ENCODE measurements at regions not wholly inside any gene's neighbourhood (a gene's known extent, or its start where the extent isn't known, plus 50 kb on each side); places are given as distances from the start of the nearest gene placed in this dataset.

- Histone ChIP-seq H3K79me2 (ENCODE audit: control insufficient read depth, insufficient read depth, low read length) (no peaks in the 10 kb centered on the region), H3K9me1 (ENCODE audit: control insufficient read depth, insufficient read depth, low read length) (no peaks in the 10 kb centered on the region), H3K9me3 (replicated peaks; ENCODE audit: control insufficient read depth, insufficient read depth, low read depth, low read length) (no peaks in the 10 kb centered on the region), H3K27ac (ENCODE audit: extremely low read depth, low read depth, low read length) (no peak overlapping the region), H3K4me2 (ENCODE audit: insufficient read depth, low read length) (no peak overlapping the region), H3K27me3 (ENCODE audit: control insufficient read depth in 2 of 2, insufficient read depth in 2 of 2, low read length in 2 of 2) (no peaks in the 10 kb centered on the region), H3K4me1 (replicated peaks in 1 of 2; ENCODE audit: control insufficient read depth in 2 of 2, insufficient read depth in 2 of 2, low read length in 2 of 2) (no peaks in the 10 kb centered on the region), H2AFZ (ENCODE audit: low read depth, low read length) (no peak overlapping the region), H3K9ac (ENCODE audit: insufficient read depth in 1 of 2, low read depth in 2 of 2, low read length in 2 of 2) (no peak overlapping the region), H4K20me1 (replicated peaks; ENCODE audit: control insufficient read depth, insufficient read depth, low read length) (no peaks in the 10 kb centered on the region), H3K36me3 (ENCODE audit: control insufficient read depth, insufficient read depth, low read length) (no peaks in the 10 kb centered on the region), H3K4me3 (no peak overlapping the region)
- in situ Hi-C loops (cut with MboI) (no loop called here), intact Hi-C loops (cut with micrococcal nuclease) (no loop called here)
- ChIA-PET POLR2A (interaction anchor here (0.6 to 0.7 kb wide), 2 partner anchors 79 to 220 kb away, joined by 3 to 4 read pairs; no protein-coding TSS in a partner anchor), CTCF (ENCODE audit: low intra/inter-chr PET ratio) (no interaction called here)
- ATAC-seq (no peak), DNase-seq (ENCODE audit: extremely low read depth in 1 of 4, low spot score in 3 of 4) (no peak), FAIRE-seq (no peak)
- no peak for TF ChIP-seq SNIP1 (IDR thresholded peaks at IDR 0.05; ENCODE audit: low read depth)
- no peak for TF ChIP-seq ARID3A (IDR thresholded peaks at IDR 0.05; ENCODE audit: borderline replicate concordance, low read depth, low read length)
- no TSS peak for BruUV-seq (replicated peaks)
Observed at GRCh38 chr13:39154041-39154440, 115.8 kb downstream of the NHLRC3 start.

- no TSS peak for BruUV-seq (replicated peaks)
- ChIA-PET POLR2A (interaction anchor here (1.1 kb wide), 1 partner anchor 16 kb away, joined by 3 read pairs; no protein-coding TSS in a partner anchor), CTCF (ENCODE audit: low intra/inter-chr PET ratio) (no interaction called here)
- Histone ChIP-seq H3K4me3 (no peak overlapping the region), H2AFZ (ENCODE audit: low read depth, low read length) (no peak overlapping the region), H4K20me1 (replicated peaks; ENCODE audit: control insufficient read depth, insufficient read depth, low read length) (no peaks in the 10 kb centered on the region), H3K9ac (ENCODE audit: insufficient read depth in 1 of 2, low read depth in 2 of 2, low read length in 2 of 2) (no peak overlapping the region), H3K27me3 (ENCODE audit: control insufficient read depth in 2 of 2, insufficient read depth in 2 of 2, low read length in 2 of 2) (no peaks in the 10 kb centered on the region), H3K27ac (ENCODE audit: extremely low read depth, low read depth, low read length) (no peak overlapping the region), H3K36me3 (ENCODE audit: control insufficient read depth, insufficient read depth, low read length) (no peaks in the 10 kb centered on the region), H3K9me3 (replicated peaks; ENCODE audit: control insufficient read depth, insufficient read depth, low read depth, low read length) (no peaks in the 10 kb centered on the region), H3K9me1 (ENCODE audit: control insufficient read depth, insufficient read depth, low read length) (no peaks in the 10 kb centered on the region), H3K4me2 (ENCODE audit: insufficient read depth, low read length) (no peak overlapping the region), H3K4me1 (replicated peaks in 1 of 2; ENCODE audit: control insufficient read depth in 2 of 2, insufficient read depth in 2 of 2, low read length in 2 of 2) (no peaks in the 10 kb centered on the region), H3K79me2 (ENCODE audit: control insufficient read depth, insufficient read depth, low read length) (no peaks in the 10 kb centered on the region)
- in situ Hi-C loops (cut with MboI): no loop called here
- DNase-seq (ENCODE audit: extremely low read depth in 1 of 4, low spot score in 3 of 4): no peak
- no peak for FAIRE-seq
- intact Hi-C loops (cut with micrococcal nuclease): no loop called here
- 0% methylated on average over 4 of the region's 4 CpGs for WGBS (ENCODE audit: insufficient coverage, low coverage, missing lambda C conversion rate)
- no peak for ATAC-seq
- TF ChIP-seq IFI16 (CRISPR knock-in tag; IDR thresholded peaks at IDR 0.05) (no peak), CBX3 (IDR thresholded peaks at IDR 0.05; ENCODE audit: borderline replicate concordance in 1 of 2, low read length in 2 of 2) (no peak), SPI1 (IDR thresholded peaks at IDR 0.05; ENCODE audit: borderline replicate concordance, low read depth, low read length) (no peak), RHOXF2B (CRISPR knock-in tag; conservative IDR thresholded peaks at IDR 0.05) (no peak), SAFB (IDR thresholded peaks at IDR 0.05; ENCODE audit: borderline replicate concordance, low read depth, low read length) (no peak), BRCA1 (IDR thresholded peaks at IDR 0.05) (no peak), BRCA1 (CRISPR knock-in tag; IDR thresholded peaks at IDR 0.05) (no peak), ZNF609 (CRISPR knock-in tag; IDR thresholded peaks at IDR 0.05; ENCODE audit: borderline replicate concordance) (no peak), XRCC5 (IDR thresholded peaks at IDR 0.05; ENCODE audit: low read depth, low read length) (no peak), ZBED1 (IDR thresholded peaks at IDR 0.05) (no peak)
Observed at GRCh38 chr13:39159393-39159792, 121.1 kb downstream of the NHLRC3 start.
